ENCODE measurements at regions not wholly inside any gene's neighbourhood (a gene's known extent, or its start where the extent isn't known, plus 50 kb on each side); places are given as distances from the start of the nearest gene placed in this dataset.

GRCh38 chr12:92007787-92008186, 137.9 kb downstream of the BTG1 start:
- no peak for DNase-seq (ENCODE audit: low spot score)
- no peak overlapping the region for H3K27ac ChIP-seq
- TF ChIP-seq, protein P1, sequence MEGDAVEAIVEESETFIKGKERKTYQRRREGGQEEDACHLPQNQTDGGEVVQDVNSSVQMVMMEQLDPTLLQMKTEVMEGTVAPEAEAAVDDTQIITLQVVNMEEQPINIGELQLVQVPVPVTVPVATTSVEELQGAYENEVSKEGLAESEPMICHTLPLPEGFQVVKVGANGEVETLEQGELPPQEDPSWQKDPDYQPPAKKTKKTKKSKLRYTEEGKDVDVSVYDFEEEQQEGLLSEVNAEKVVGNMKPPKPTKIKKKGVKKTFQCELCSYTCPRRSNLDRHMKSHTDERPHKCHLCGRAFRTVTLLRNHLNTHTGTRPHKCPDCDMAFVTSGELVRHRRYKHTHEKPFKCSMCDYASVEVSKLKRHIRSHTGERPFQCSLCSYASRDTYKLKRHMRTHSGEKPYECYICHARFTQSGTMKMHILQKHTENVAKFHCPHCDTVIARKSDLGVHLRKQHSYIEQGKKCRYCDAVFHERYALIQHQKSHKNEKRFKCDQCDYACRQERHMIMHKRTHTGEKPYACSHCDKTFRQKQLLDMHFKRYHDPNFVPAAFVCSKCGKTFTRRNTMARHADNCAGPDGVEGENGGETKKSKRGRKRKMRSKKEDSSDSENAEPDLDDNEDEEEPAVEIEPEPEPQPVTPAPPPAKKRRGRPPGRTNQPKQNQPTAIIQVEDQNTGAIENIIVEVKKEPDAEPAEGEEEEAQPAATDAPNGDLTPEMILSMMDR (IDR thresholded peaks at IDR 0.05) = no peak
- no peak overlapping the region for H3K4me3 ChIP-seq

GRCh38 chr12:92003701-92004100, 141.9 kb downstream of the BTG1 start:
- H3K27ac ChIP-seq = no peak overlapping the region

DNA sequence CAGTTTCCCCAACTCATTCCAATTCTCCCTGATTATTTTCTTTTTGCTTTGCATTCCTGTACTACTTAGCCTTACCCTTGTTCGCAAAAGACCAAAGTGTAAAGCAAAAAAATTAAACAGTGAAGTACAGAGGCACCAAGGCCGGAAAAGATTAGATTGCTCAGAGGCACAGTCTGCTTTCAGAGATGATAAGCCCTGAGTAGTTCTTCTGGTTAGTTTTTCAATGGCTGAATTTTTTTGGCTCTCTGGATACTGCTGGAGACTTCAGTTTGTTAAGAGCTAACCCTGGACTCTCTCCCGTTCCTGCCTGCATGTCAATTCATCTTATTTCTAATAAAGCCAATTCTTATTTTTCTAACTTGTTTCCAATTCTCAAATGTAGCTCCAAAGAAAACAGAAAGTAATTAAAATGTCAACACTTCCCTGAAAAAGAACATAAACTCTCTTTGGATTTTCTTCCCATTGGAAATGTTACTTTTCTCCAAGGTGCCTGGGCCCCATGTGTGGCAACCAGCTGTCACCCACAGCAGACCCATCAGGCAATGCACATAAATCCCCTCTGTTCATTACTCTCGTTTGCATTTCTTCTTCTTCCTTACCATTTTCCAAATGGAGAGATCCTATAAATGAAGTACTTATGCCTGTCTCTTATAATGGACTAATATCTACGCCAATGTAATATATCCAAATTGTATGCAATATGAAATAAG, 142.8 kb downstream of the BTG1 start:
- Histone ChIP-seq H3K4me3 (no peak overlapping the region), H3K27ac (peak overlapping the region; percentile 45 to 62)
- TF ChIP-seq, protein P1 (IDR thresholded peaks at IDR 0.05) = no peak
- no peak for DNase-seq (ENCODE audit: low spot score)

More at GRCh38 chr12:92003701-92004100, 141.9 kb downstream of the BTG1 start:
- no peak overlapping the region for H3K4me3 ChIP-seq
- DNase-seq (ENCODE audit: low spot score) = no peak
- TF ChIP-seq, protein P1 (IDR thresholded peaks at IDR 0.05) = no peak

- H3K4me3 ChIP-seq = no peak overlapping the region
- TF ChIP-seq, protein P1 (IDR thresholded peaks at IDR 0.05) = no peak
- peak overlapping the region; percentile 45 to 62 for H3K27ac ChIP-seq
- no peak for DNase-seq (ENCODE audit: low spot score)
Measured at GRCh38 chr12:92002195-92002649, 143.4 kb downstream of the BTG1 start.

- no peak overlapping the region for H3K27ac ChIP-seq
- H3K4me3 ChIP-seq = no peak overlapping the region
- TF ChIP-seq, protein P1 (IDR thresholded peaks at IDR 0.05) = no peak
- no peak for DNase-seq (ENCODE audit: low spot score)
Measured at GRCh38 chr12:92000597-92000996, 145.0 kb downstream of the BTG1 start.

DNA sequence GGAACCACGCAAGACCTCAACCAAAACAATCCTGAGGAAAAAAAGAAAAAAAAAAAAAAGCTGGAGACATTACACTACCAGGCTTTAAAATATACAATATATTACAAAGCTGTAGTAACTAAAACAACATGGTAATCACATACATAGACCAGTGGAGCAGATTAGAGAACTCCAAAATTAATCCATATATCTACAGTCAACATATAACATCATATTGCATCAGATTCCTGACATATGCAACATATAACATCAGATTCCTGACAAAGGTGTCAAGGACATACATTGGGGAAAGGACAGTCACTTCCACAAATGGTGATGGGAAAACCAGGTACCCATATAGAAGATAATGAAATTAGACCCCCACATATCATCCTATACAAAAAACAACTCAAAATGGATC, 145.8 kb downstream of the BTG1 start:
- TF ChIP-seq, protein P1 (IDR thresholded peaks at IDR 0.05) = no peak
- no peak for DNase-seq (ENCODE audit: low spot score)

DNA sequence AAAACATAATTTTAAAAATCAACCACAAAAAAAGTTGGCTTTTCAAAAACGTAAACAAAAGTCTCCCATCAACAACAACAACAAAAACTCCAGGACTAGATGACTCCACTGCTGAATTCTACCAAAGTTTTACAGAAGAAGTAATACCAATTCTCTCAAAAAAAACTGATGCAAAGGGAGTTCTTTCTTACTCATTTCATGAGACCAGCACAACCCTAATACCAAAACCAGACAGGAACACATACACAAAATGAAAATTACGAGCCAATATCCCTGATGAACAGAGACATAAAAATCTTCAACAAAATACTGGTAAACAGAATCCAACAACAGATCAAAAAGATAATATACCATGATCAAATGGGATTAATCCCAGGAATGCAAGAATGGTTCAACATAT, 147.3 kb downstream of the BTG1 start:
- TF ChIP-seq, protein P1 (IDR thresholded peaks at IDR 0.05) = no peak
- Histone ChIP-seq H3K27ac (no peak overlapping the region), H3K4me3 (no peak overlapping the region)
- no peak for DNase-seq (ENCODE audit: low spot score)

More for the DNA sequence above, 145.8 kb downstream of the BTG1 start:
- H3K4me3 ChIP-seq = no peak overlapping the region
- H3K27ac ChIP-seq = no peak overlapping the region
